ENCODE measurements at regions not wholly inside any gene's neighbourhood (a gene's known extent, or its start where the extent isn't known, plus 50 kb on each side); places are given as distances from the start of the nearest gene placed in this dataset.

GRCh38 chr5:91586232-91586631, 203.1 kb upstream of the ARRDC3 start:
- no peak for TF ChIP-seq CTCF (conservative IDR thresholded peaks at IDR 0.05 in 1 of 2, IDR thresholded peaks at IDR 0.05 in 1 of 2; ENCODE audit: extremely low read depth in 1 of 2, insufficient read depth in 1 of 2, low read depth in 1 of 2, low read length in 2 of 2)
- TF ChIP-seq EZH2 (IDR thresholded peaks at IDR 0.05; ENCODE audit: borderline replicate concordance, low read length) = no peak
